HG03342 (cell line): ENCODE measurements at regions not wholly inside any gene's neighbourhood (a gene's known extent, or its start where the extent isn't known, plus 50 kb on each side); places are given as distances from the start of the nearest gene placed in this dataset.
"Not testable (repeated sequence)": the region's sequence is repeated elsewhere in the genome, so short reads cannot be mapped to it uniquely, and the experiment has no call there.

Experiments
- ATAC-seq: cut with Tn5 transposase; IDR thresholded peaks from one replicate; pipeline ENCODE4 v1.9.1; 2021; ENCODE audit warnings: mild to moderate bottlenecking, moderate library complexity; ENCODE audit not compliant: unreplicated experiment

- no peak for ATAC-seq
Observed at GRCh38 chr3:75118779-75119178, 504.3 kb upstream of the CNTN3 start.

GRCh38 chr3:75126556-75126955 lies 512.1 kb upstream of the CNTN3 start:
- ATAC-seq = no peak

GRCh38 chr3:75129101-75129500 lies 514.6 kb upstream of the CNTN3 start:
- no peak for ATAC-seq

- ATAC-seq = no peak
Observed at GRCh38 chr3:75136100-75136897, 521.8 kb upstream of the CNTN3 start.

- ATAC-seq = no peak
Observed at GRCh38 chr3:75138345-75138744, 523.9 kb upstream of the CNTN3 start.

GRCh38 chr3:75140904-75141615 lies 523.1 kb upstream of the FRG2C start:
- ATAC-seq = no peak

GRCh38 chr3:75144406-75144805 lies 519.7 kb upstream of the FRG2C start:
- ATAC-seq = no peak

- no peak for ATAC-seq
Observed at GRCh38 chr3:75171630-75172230, 492.4 kb upstream of the FRG2C start.

- ATAC-seq = no peak
Observed at GRCh38 chr3:75176937-75177336, 487.2 kb upstream of the FRG2C start.

GRCh38 chr3:75180235-75180944 lies 483.7 kb upstream of the FRG2C start:
- ATAC-seq = peak; percentile 43

- ATAC-seq = no peak
Observed at GRCh38 chr3:75180945-75181298, 483.2 kb upstream of the FRG2C start.

- ATAC-seq = no peak
Observed at GRCh38 chr3:75188962-75189361, 475.2 kb upstream of the FRG2C start.

GRCh38 chr3:75192146-75192616 lies 471.9 kb upstream of the FRG2C start:
- ATAC-seq = peak; percentile 91

GRCh38 chr3:75193797-75194196 lies 470.3 kb upstream of the FRG2C start:
- ATAC-seq = no peak

- ATAC-seq = not testable (repeated sequence)
Observed at GRCh38 chr3:75214332-75214731, 449.8 kb upstream of the FRG2C start.

GRCh38 chr3:75218577-75218976 lies 445.6 kb upstream of the FRG2C start:
- no peak for ATAC-seq

- no peak for ATAC-seq
Observed at GRCh38 chr3:75220932-75221331, 443.2 kb upstream of the FRG2C start.

GRCh38 chr3:75224412-75224811 lies 439.7 kb upstream of the FRG2C start:
- ATAC-seq = no peak

GRCh38 chr3:75232216-75232615 lies 431.9 kb upstream of the FRG2C start:
- no peak for ATAC-seq

GRCh38 chr3:75235631-75236030 lies 428.5 kb upstream of the FRG2C start:
- ATAC-seq = no peak

GRCh38 chr3:75237053-75237452 lies 427.1 kb upstream of the FRG2C start:
- ATAC-seq = no peak
